HG03039 (cell line): ENCODE measurements at regions not wholly inside any gene's neighbourhood (a gene's known extent, or its start where the extent isn't known, plus 50 kb on each side); places are given as distances from the start of the nearest gene placed in this dataset.

ENCODE experiments used
- ATAC-seq: cut with Tn5 transposase; IDR thresholded peaks from one replicate; pipeline ENCODE4 v1.9.1; 2021; ENCODE audit warnings: mild to moderate bottlenecking, moderate library complexity; ENCODE audit not compliant: unreplicated experiment

GRCh38 chr5:23012842-23013241, 159.7 kb upstream of the CDH12 start:
- no peak for ATAC-seq

- no peak for ATAC-seq
Measured at GRCh38 chr5:23007762-23008161, 154.6 kb upstream of the CDH12 start.

GRCh38 chr5:23007236-23007635, 154.1 kb upstream of the CDH12 start:
- ATAC-seq, result no peak

GRCh38 chr5:23001120-23001519, 148.0 kb upstream of the CDH12 start:
- ATAC-seq, result no peak

GRCh38 chr5:22998774-22999173, 145.6 kb upstream of the CDH12 start:
- ATAC-seq, result no peak

GRCh38 chr5:22998362-22998761, 145.2 kb upstream of the CDH12 start:
- ATAC-seq, result no peak

GRCh38 chr5:22988937-22989336, 135.8 kb upstream of the CDH12 start:
- no peak for ATAC-seq

- no peak for ATAC-seq
Measured at GRCh38 chr5:22986281-22986680, 133.1 kb upstream of the CDH12 start.

GRCh38 chr5:22985446-22985845, 132.3 kb upstream of the CDH12 start:
- ATAC-seq, result no peak

GRCh38 chr5:22970956-22971618, 117.9 kb upstream of the CDH12 start:
- no peak for ATAC-seq

GRCh38 chr5:22970491-22970890, 117.3 kb upstream of the CDH12 start:
- ATAC-seq, result no peak

GRCh38 chr5:22968386-22968785, 115.2 kb upstream of the CDH12 start:
- ATAC-seq, result no peak

- ATAC-seq, result no peak
Measured at GRCh38 chr5:22965960-22966359, 112.8 kb upstream of the CDH12 start.

- no peak for ATAC-seq
Measured at GRCh38 chr5:22964632-22965031, 111.5 kb upstream of the CDH12 start.

GRCh38 chr5:22958462-22959262, 105.5 kb upstream of the CDH12 start:
- no peak for ATAC-seq

- no peak for ATAC-seq
Measured at GRCh38 chr5:22947921-22948320, 94.8 kb upstream of the CDH12 start.

GRCh38 chr5:22938362-22938761, 85.2 kb upstream of the CDH12 start:
- no peak for ATAC-seq

GRCh38 chr5:22928821-22929482, 75.8 kb upstream of the CDH12 start:
- no peak for ATAC-seq

GRCh38 chr5:22926574-22926973, 73.4 kb upstream of the CDH12 start:
- no peak for ATAC-seq

GRCh38 chr5:22918511-22918910, 65.4 kb upstream of the CDH12 start:
- ATAC-seq, result no peak

GRCh38 chr5:22916393-22916792, 63.2 kb upstream of the CDH12 start:
- no peak for ATAC-seq

- no peak for ATAC-seq
Measured at GRCh38 chr5:22911019-22911418, 57.9 kb upstream of the CDH12 start.
